GM19351 (cell line): ENCODE measurements at regions not wholly inside any gene's neighbourhood (a gene's known extent, or its start where the extent isn't known, plus 50 kb on each side); places are given as distances from the start of the nearest gene placed in this dataset.
"Not testable (repeated sequence)": the region's sequence is repeated elsewhere in the genome, so short reads cannot be mapped to it uniquely, and the experiment has no call there.

Experiments used
- ATAC-seq: cut with Tn5 transposase; IDR thresholded peaks from one replicate; pipeline ENCODE4 v1.9.1; 2021; ENCODE audit warnings: mild to moderate bottlenecking, moderate library complexity; ENCODE audit not compliant: unreplicated experiment

- no peak for ATAC-seq
Observed at GRCh38 chr4:117893207-117893606, 141.1 kb upstream of the NDST3 start.

GRCh38 chr4:117898496-117898895 is 135.8 kb upstream of the NDST3 start:
- ATAC-seq = no peak

GRCh38 chr4:117900832-117901231 is 133.5 kb upstream of the NDST3 start:
- no peak for ATAC-seq

GRCh38 chr4:117907646-117908045 is 126.6 kb upstream of the NDST3 start:
- no peak for ATAC-seq

GRCh38 chr4:117908306-117909207 is 125.7 kb upstream of the NDST3 start:
- no peak for ATAC-seq

- no peak for ATAC-seq
Observed at GRCh38 chr4:117916728-117917127, 117.6 kb upstream of the NDST3 start.

GRCh38 chr4:117922311-117922710 is 112.0 kb upstream of the NDST3 start:
- not testable (repeated sequence) for ATAC-seq

- not testable (repeated sequence) for ATAC-seq
Observed at GRCh38 chr4:117927823-117928222, 106.5 kb upstream of the NDST3 start.

GRCh38 chr4:117941611-117942010 is 92.7 kb upstream of the NDST3 start:
- no peak for ATAC-seq

- ATAC-seq = no peak
Observed at GRCh38 chr4:117949621-117950020, 84.7 kb upstream of the NDST3 start.

GRCh38 chr4:117957571-117957970 is 76.7 kb upstream of the NDST3 start:
- no peak for ATAC-seq

GRCh38 chr4:117965622-117966021 is 68.7 kb upstream of the NDST3 start:
- no peak for ATAC-seq

- no peak for ATAC-seq
Observed at GRCh38 chr4:117968606-117969005, 65.7 kb upstream of the NDST3 start.

GRCh38 chr4:117971403-117971802 is 62.9 kb upstream of the NDST3 start:
- no peak for ATAC-seq

- no peak for ATAC-seq
Observed at GRCh38 chr4:117983541-117984365, 50.5 kb upstream of the NDST3 start.

GRCh38 chr4:117984366-117984680 is 50.0 kb upstream of the NDST3 start:
- no peak for ATAC-seq
